ENCODE measurements at regions not wholly inside any gene's neighbourhood (a gene's known extent, or its start where the extent isn't known, plus 50 kb on each side); places are given as distances from the start of the nearest gene placed in this dataset.

DNA sequence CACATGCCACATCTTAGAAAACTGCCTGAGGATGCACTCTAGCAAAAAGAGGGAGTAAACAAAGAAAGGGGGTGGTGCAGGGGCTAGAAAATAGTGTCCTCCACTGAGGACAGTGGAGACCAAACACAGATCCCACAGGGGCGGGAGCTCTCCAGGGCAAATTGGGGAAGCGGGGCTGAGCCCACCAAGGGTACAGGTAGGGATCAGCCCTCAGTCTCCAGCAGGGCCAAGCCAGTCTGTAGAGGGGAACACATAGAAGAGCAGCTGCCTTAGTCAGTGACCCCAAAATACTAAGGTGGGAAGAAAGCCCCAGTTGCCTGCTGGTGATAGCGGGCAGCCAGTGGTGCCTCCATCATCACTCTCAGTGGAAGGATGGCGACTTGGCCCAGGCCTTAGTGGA lies 134.0 kb downstream of the ATPSCKMT start:
- no peaks in the 10 kb centered on the region for H3K4me1 ChIP-seq (ENCODE audit: control insufficient read depth in 1 of 2, insufficient read depth in 2 of 2, low read length in 2 of 2)
- no peaks in the 10 kb centered on the region for H3K79me2 ChIP-seq (ENCODE audit: insufficient read depth, low read length)
- H3K27me3 ChIP-seq (ENCODE audit: control insufficient read depth in 2 of 2, insufficient read depth in 2 of 2, low read length in 2 of 2), result no peaks in the 10 kb centered on the region
- peaks cover 1 to 2% (median 2%) of the 10 kb centered on the region in 3 donors for H3K27me3 Mint-ChIP-seq (ENCODE audit: low read depth in 3 of 3)
- TF ChIP-seq, protein P1, sequence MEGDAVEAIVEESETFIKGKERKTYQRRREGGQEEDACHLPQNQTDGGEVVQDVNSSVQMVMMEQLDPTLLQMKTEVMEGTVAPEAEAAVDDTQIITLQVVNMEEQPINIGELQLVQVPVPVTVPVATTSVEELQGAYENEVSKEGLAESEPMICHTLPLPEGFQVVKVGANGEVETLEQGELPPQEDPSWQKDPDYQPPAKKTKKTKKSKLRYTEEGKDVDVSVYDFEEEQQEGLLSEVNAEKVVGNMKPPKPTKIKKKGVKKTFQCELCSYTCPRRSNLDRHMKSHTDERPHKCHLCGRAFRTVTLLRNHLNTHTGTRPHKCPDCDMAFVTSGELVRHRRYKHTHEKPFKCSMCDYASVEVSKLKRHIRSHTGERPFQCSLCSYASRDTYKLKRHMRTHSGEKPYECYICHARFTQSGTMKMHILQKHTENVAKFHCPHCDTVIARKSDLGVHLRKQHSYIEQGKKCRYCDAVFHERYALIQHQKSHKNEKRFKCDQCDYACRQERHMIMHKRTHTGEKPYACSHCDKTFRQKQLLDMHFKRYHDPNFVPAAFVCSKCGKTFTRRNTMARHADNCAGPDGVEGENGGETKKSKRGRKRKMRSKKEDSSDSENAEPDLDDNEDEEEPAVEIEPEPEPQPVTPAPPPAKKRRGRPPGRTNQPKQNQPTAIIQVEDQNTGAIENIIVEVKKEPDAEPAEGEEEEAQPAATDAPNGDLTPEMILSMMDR (IDR thresholded peaks at IDR 0.05), result no peak
- H2AFZ ChIP-seq (ENCODE audit: insufficient read depth, low read depth, low read length, poor library complexity, severe bottlenecking), result no peak overlapping the region
- no peaks in the 10 kb centered on the region for H3K36me3 ChIP-seq (replicated peaks in 1 of 2; ENCODE audit: control insufficient read depth in 1 of 2, insufficient read depth in 2 of 2, low read length in 2 of 2)
- no peak overlapping the region for H3K27ac Mint-ChIP-seq
- no peaks in the 10 kb centered on the region for H4K20me1 ChIP-seq (ENCODE audit: insufficient read depth, low read length)
- no peak overlapping the region for H3K4me2 ChIP-seq (replicated peaks; ENCODE audit: extremely low read depth, low read length, poor library complexity, severe bottlenecking)
- no peak overlapping the region for H3K27ac ChIP-seq (ENCODE audit: low read depth in 1 of 2, low read length in 2 of 2)
- H3K9me3 ChIP-seq (replicated peaks in 1 of 2; ENCODE audit: control insufficient read depth in 1 of 2, insufficient read depth in 1 of 2, low read length in 2 of 2), result no peaks in the 10 kb centered on the region
- no peak overlapping the region for H3K4me3 Mint-ChIP-seq
- H3K4me3 ChIP-seq (replicated peaks in 1 of 3; ENCODE audit: low read depth in 2 of 3, low read length in 3 of 3), result no peak overlapping the region
- H3K36me3 Mint-ChIP-seq, result no peaks in the 10 kb centered on the region
- no peak overlapping the region for H3K9ac ChIP-seq (ENCODE audit: insufficient read depth, low read length, poor library complexity, severe bottlenecking)
- intact Hi-C loops (cut with micrococcal nuclease), result no loop called here
- no peaks in the 10 kb centered on the region for H3K4me1 Mint-ChIP-seq
- 98% methylated on average over 4 of the region's 4 CpGs for WGBS (ENCODE audit: insufficient coverage)
- no peak for DNase-seq
- peaks cover 0 to 13% (median 4%) of the 10 kb centered on the region in 7 donors for H3K9me3 Mint-ChIP-seq

DNA sequence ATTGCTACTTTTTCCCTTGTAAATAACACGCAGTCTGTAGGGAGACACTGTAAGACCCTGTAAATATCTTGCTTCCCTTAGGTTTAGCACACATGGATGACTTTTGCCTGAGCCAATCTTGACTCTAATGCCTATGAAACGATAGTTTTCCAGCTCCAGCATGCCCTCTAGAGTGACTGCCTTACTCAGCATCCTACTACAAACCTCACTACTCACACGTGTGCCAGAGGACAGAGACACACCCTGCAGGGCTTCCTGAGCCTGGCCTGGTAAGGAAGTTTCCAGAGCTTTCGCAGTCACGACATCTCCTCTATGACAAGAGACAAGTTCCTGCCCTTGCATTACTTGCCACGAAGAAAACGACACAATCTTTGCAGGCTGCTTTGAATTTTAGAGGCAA lies 138.1 kb downstream of the ATPSCKMT start:
- Mint-ChIP-seq H3K36me3 (no peaks in the 10 kb centered on the region), H3K27ac (no peak overlapping the region), H3K4me3 (no peak overlapping the region), H3K4me1 (no peaks in the 10 kb centered on the region), H3K27me3 (ENCODE audit: low read depth in 3 of 3) (peaks cover 2 to 6% (median 6%) of the 10 kb centered on the region in 3 donors), H3K9me3 (peaks cover 0 to 10% (median 4%) of the 10 kb centered on the region in 7 donors)
- Histone ChIP-seq H2AFZ (ENCODE audit: insufficient read depth, low read depth, low read length, poor library complexity, severe bottlenecking) (no peak overlapping the region), H3K36me3 (replicated peaks in 1 of 2; ENCODE audit: control insufficient read depth in 1 of 2, insufficient read depth in 2 of 2, low read length in 2 of 2) (no peaks in the 10 kb centered on the region), H3K9ac (ENCODE audit: insufficient read depth, low read length, poor library complexity, severe bottlenecking) (no peak overlapping the region), H3K27ac (ENCODE audit: low read depth in 1 of 2, low read length in 2 of 2) (no peak overlapping the region), H3K79me2 (ENCODE audit: insufficient read depth, low read length) (no peaks in the 10 kb centered on the region), H3K4me1 (ENCODE audit: control insufficient read depth in 1 of 2, insufficient read depth in 2 of 2, low read length in 2 of 2) (no peaks in the 10 kb centered on the region), H4K20me1 (ENCODE audit: insufficient read depth, low read length) (no peaks in the 10 kb centered on the region), H3K4me3 (replicated peaks in 1 of 3; ENCODE audit: low read depth in 2 of 3, low read length in 3 of 3) (no peak overlapping the region), H3K4me2 (replicated peaks; ENCODE audit: extremely low read depth, low read length, poor library complexity, severe bottlenecking) (no peak overlapping the region), H3K27me3 (ENCODE audit: control insufficient read depth in 2 of 2, insufficient read depth in 2 of 2, low read length in 2 of 2) (no peaks in the 10 kb centered on the region), H3K9me3 (replicated peaks in 1 of 2; ENCODE audit: control insufficient read depth in 1 of 2, insufficient read depth in 1 of 2, low read length in 2 of 2) (no peaks in the 10 kb centered on the region)
- intact Hi-C loops (cut with micrococcal nuclease), result no loop called here
- TF ChIP-seq, protein P1 (IDR thresholded peaks at IDR 0.05), result no peak
- DNase-seq, result no peak
- WGBS (ENCODE audit: insufficient coverage), result 47% methylated on average over 7 of the region's 7 CpGs
